LHCN-M2 (cell line): ENCODE measurements at regions not wholly inside any gene's neighbourhood (a gene's known extent, or its start where the extent isn't known, plus 50 kb on each side); places are given as distances from the start of the nearest gene placed in this dataset.

Source experiments
- DNase-seq: peaks from one replicate; pipeline ENCODE4 v3.0.0-alpha.2; 2012; ENCODE audit warnings: low read depth

- DNase-seq, result peak; percentile 0
Observed at GRCh38 chr6:94376876-94377275, 957.5 kb upstream of the EPHA7 start.

GRCh38 chr6:94372229-94372628, 952.9 kb upstream of the EPHA7 start:
- DNase-seq, result no peak

DNA sequence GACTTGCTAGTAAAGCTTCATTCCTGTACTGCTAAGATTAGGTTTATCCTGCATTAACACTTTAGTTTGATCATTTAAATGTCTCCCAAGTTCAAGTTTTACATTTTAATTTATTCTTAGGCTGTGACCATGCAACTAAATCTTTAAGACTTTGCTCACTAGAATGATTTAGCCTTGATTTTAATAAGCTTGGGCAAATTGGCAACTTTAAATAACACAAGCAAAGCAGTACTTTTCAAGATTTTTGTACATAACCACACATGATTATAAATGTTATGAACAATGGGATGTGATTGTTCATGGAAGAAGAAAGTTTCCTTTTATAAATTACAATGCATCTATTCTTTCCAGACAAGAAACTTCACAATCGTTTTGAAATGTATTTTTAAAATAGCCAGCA, 948.0 kb upstream of the EPHA7 start:
- no peak for DNase-seq

GRCh38 chr6:94362061-94362864, 942.9 kb upstream of the EPHA7 start:
- DNase-seq, result no peak

- DNase-seq, result no peak
Observed at GRCh38 chr6:94361304-94362060, 942.1 kb upstream of the EPHA7 start.

GRCh38 chr6:94357381-94357980, 938.1 kb upstream of the EPHA7 start:
- no peak for DNase-seq

DNA sequence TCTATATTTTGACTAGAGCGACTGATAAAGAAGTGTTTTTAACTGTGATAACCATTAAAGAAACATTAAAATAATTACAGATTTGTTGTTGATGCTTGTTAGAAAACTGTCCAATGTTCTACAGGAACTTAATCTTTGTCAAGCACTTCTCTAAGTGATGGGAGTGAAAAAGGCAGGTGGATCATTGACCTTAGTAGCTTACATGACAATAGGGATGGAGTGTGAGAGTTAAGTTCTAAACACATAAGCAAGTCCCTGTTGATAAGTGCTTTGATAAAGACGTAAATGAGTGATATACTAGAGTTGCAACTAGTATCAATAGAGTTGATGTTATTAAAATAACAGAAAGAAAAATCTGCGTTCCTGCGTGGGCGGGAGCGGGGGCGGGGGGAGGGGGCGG, 931.5 kb upstream of the EPHA7 start:
- no peak for DNase-seq

DNA sequence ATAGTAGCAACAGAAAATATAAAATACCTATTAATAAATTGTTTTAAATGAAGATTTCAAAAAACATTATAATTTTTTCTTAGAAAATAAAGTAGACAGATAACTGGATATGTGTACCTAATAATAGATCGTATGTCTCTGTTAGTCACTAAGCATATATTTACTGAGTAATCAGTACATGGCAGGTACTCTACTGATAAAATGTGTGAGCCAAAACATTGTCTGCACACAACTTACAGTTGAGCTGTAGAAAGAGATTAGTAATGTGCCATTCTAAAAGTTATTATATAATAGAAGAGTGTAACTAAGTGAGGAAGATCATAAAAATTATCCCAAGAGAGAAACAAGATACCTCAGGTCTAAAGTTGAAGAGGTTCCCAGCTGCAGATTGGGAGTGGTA, 929.9 kb upstream of the EPHA7 start:
- DNase-seq, result no peak

GRCh38 chr6:94344866-94345265, 925.5 kb upstream of the EPHA7 start:
- no peak for DNase-seq

- DNase-seq, result no peak
Observed at GRCh38 chr6:94341173-94341572, 921.8 kb upstream of the EPHA7 start.

GRCh38 chr6:94323853-94324252, 904.5 kb upstream of the EPHA7 start:
- DNase-seq, result peak; percentile 0

- DNase-seq, result peak; percentile 22
Observed at GRCh38 chr6:94300424-94301144, 881.2 kb upstream of the EPHA7 start.

GRCh38 chr6:94289131-94289530, 869.8 kb upstream of the EPHA7 start:
- DNase-seq, result no peak

- no peak for DNase-seq
Observed at GRCh38 chr6:94278146-94278545, 858.8 kb upstream of the EPHA7 start.

DNA sequence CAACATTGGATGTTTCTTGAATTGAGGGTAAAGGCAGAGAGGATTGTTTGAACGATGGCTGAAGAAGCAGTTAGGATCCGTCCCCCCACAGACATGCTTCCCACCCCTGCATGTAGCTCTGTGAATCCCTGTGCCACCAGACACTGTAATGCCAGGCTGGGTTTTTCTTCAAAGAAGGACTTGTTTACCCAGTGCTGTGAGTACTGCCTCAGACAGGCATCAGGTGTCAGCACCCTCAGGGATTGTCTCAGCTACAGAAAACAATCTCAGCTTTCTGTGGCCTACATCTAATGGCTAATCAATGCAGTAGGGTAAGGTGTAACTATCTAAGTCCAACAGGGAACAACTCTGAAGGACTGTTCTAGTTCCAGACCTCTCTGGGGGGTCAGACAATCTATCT, 853.0 kb upstream of the EPHA7 start:
- no peak for DNase-seq

DNA sequence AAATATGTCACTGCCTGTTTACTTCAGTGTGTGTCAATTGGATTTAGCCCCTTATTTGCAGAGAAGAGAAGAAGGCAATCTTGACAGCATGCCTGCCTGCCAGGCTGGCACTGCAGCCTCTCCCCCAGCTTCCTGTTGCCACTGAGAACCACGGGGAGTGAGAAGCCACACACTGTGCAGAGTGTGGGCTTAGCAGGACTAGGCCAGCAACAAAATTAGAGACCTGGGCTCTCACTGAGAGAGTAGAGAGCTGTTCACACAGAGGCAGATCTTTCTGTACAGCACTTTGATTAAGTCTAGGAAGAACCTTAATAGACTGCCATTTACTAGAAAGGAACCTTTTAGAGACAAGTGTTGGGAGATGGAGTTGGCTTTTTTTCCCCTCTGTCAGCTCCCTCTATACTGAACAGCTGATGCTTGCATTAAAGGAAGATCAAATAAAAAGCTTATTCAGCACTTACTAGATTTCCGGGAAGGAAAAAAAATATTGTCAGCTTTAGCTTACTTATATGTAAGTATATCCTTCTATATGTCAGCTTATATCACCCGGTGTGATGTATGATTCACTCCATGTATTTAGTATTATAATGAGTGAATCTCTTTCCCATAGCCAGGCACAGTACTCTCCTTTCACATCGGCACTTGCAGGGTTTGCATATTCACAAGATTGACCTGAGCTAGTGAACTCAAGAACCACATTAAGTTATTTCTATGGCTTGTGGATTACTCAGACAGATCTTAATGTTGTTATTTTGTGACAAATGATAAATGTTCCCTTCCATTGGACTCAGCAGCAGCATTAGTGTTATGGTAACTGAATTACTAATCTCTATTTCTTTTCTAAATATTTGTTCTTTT, 851.0 kb upstream of the EPHA7 start:
- no peak for DNase-seq

DNA sequence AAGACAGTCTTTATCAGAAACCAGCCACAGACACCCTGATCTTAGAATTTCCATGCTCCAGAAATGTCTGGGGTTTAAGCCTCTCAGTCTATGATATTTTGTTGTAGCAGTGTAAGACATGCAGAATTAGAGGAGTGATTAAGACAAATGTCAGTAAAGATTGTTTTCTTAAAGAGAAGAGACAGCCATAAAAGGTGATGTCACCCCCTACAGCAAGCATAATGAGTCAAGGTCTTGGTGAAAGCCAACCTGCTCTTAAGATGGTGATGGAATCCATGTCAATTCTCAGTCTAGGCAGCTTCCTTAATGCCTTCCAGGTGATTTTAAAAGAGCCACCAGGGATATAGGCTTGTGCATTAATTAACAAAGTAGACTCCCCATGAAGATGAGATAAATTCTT, 849.9 kb upstream of the EPHA7 start:
- DNase-seq, result no peak

- no peak for DNase-seq
Observed at GRCh38 chr6:94260765-94261164, 841.4 kb upstream of the EPHA7 start.

DNA sequence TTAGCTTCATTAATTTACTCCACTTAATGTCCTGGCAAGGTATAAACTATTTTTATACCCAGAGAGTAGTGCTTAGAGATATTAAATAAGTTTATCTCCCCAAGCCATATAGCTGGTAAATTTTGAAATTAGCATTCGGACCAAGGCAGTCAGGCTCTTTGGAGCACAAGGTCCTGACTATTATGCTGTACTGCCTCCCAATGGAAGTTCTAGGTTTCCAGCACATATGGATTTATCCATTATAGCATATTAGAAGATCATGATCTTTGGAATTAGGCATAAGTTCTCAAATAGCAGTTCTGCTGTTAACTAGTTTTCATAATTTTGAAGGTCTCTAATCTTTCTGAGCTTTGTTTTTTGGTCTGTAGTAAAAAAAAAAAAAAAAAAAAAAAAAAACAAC, 835.3 kb upstream of the EPHA7 start:
- peak; percentile 35 for DNase-seq

DNA sequence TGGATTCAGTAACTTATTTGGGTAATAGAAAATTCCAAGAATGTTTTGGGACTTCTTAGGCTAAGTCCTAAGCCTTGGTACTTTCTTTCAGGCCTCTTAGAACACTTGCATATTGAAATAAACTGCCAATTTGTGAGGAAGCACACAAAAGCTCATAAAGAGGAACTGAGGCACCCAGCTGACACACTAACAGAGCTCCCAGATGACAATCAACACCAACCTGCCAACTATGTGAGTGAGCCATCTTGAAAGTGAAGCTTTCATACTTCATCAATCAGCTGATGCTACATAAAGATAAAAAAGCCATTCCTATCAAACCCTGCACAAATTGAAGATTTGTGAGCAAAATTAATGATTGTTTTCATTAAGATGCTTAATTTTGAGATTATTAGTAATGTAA, 832.5 kb upstream of the EPHA7 start:
- no peak for DNase-seq

DNA sequence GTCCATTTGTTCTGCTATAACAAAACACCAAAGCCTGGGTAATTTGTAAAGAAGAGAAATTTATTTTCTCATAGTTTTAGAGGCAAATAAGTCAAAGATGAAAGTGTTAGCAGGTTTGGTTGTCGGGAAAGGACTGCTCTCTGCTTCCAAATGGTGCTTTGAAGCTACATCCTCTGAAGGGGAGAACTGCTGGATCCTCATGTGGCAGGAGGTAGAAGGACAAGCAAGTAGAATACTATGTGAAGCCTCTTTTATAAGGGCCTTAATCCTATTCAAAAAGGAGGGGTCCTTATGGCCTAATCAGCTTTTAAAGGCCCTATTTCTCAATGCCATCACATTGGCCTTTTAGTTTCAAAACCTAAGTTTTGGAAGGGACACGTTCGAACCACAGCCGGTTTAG, 826.0 kb upstream of the EPHA7 start:
- DNase-seq, result no peak
